Astrocyte of the hippocampus (primary cell): ENCODE measurements at regions not wholly inside any gene's neighbourhood (a gene's known extent, or its start where the extent isn't known, plus 50 kb on each side); places are given as distances from the start of the nearest gene placed in this dataset.
"Not testable (repeated sequence)": the region's sequence is repeated elsewhere in the genome, so short reads cannot be mapped to it uniquely, and the experiment has no call there.

Experiments
- DNase-seq: peaks from one replicate; pipeline ENCODE4 v3.0.0; 2011; ENCODE audit warnings: low read depth, low spot score

DNA sequence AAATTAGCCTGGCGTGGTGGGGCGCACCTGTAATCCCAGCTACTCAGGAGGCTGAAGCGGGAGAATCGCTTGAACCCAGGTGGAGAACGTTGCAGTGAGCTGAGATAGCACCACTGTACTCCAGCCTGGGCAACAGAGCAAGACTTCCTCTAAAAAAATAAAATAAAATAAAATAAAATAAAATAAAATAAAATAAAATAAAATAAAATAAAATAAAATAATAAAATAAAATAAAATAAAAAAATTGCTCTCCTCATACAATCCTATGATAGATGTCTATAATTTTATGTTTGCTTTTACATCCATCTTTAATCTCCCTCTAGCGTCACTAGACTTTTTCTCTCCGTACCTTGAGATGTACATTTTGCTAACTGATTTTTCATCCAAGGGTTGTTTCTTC lies 51.8 kb upstream of the CPSF6 start:
- DNase-seq = not testable (repeated sequence)

DNA sequence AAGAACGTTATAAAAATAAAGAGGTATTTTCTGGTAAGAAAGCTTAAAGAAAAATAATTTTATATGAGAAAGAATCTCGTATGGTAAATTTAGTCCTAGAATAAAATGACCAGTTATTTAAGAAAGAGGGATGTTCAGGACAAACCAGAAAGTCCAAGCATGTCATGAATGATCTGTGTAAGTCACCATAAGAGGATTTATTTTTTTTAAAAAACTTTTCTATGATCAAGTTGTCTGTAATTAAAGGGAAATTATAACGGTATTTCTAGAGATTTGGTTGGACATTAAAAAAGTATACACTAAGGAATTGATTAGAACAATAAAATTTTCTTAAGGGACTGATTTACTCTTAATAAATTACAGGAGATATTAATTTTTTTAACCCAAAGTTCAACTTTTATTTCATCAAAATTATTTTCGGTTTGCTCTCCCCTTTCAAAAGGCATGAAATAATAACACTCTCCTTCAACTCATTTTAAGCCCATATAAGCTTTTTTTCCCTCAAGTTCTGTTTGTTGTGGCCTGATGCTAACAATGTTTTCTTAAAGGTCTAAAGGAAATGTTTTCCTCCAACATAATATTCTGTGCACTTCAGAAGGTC lies 49.9 kb upstream of the CPSF6 start:
- no peak for DNase-seq
